GM18526 (cell line): ENCODE measurements at regions not wholly inside any gene's neighbourhood (a gene's known extent, or its start where the extent isn't known, plus 50 kb on each side); places are given as distances from the start of the nearest gene placed in this dataset.

Source experiments
- POLR2A ChIP-seq: IDR thresholded peaks from 3 replicates; pipeline ENCODE4 v1.6.1; 2011; ENCODE audit not compliant: insufficient read length; ENCODE audit errors: extremely low read depth

DNA sequence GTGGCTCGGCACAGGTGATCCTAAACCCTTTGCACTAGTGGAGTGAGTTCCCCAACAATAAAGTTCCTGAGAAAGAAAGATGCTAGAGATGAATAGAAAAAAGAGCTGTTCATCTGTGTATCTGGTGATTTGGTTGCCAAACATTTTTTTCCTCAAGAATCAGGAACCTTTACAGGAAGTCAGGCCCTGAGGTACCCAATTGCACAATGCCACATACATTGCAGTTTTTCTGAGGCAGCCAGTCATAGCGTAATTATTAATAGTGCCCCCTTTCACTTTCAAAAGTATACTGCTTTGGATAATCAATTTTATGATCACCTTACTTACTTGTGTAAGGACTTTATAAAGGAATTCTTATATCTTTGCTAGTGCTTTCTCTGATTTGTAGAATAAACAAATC is 346.3 kb upstream of the POU3F1 start:
- no peak for TF ChIP-seq POLR2A

DNA sequence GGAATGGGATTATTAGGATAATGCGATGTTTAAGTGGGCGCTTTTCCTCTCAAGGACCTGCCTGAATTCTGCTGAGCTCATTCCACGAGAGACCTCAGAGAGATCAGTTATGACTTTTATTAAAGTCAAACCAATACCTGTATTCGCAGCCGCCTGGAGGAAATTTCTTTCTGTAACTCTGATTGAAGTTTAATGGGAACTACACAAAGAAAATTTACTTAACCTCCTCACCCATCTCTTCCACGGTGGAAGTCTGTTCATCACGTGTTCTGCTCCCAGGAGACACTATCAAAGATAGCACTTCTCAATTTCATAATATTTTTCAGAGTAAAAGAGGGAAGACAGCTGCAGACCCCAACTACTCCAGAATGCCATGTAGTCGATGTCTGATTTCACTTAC is 334.7 kb upstream of the POU3F1 start:
- TF ChIP-seq POLR2A = no peak

DNA sequence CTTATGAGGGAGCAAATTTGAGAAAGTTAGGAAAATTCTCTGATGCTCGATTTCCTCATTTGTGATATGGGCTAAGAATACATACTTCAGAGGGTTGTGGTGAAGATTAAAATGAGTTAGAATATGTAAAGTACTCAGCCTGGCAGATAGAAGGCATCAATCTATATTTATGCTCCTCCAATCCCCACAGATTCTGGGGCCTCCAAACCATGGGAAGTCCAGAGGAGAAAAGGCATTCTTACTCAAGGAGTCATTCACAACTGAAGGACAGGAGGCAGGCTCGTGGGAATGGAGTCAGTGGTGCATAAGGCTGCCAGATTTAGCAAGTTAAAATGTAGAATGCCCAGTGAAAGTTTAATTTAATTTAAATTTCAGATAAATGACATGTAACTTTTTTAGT is 330.0 kb upstream of the POU3F1 start:
- no peak for TF ChIP-seq POLR2A

DNA sequence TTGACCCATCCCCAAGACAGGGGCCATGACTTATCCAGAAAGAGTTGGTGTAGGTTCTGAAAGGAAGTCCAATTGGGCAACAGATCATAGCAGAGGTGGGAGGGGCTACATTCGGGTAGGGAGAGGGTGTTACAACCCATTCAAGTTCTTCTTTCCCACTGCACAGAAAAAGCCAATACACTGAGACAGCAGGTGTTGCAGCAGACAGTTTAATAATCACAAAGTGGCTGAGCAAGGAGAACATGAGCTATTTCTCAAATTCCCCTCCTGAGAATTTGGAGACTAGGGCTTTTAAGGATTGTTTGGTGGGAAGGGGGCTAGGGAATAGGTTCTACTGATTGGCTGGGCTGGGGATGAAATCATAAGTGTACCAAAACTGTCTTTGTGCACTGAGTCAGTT is 328.4 kb upstream of the POU3F1 start:
- no peak for TF ChIP-seq POLR2A

DNA sequence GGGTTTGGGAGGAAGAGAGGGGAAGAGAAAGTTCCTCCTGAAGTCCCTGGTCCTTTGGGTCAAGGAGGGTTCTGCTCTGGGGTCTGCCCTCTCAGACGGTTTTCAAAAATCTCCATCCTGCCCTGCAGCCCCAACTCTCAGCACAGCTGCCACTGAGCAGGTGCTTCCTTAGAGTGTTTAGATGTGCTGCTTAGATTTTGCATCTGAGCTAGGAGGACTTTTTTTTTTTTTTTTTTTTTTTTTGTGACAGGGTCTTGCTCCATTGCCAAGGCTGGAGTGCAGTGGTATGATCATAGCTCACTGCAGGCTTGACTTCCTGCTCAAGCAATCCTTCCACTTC is 324.9 kb upstream of the POU3F1 start:
- no peak for TF ChIP-seq POLR2A

DNA sequence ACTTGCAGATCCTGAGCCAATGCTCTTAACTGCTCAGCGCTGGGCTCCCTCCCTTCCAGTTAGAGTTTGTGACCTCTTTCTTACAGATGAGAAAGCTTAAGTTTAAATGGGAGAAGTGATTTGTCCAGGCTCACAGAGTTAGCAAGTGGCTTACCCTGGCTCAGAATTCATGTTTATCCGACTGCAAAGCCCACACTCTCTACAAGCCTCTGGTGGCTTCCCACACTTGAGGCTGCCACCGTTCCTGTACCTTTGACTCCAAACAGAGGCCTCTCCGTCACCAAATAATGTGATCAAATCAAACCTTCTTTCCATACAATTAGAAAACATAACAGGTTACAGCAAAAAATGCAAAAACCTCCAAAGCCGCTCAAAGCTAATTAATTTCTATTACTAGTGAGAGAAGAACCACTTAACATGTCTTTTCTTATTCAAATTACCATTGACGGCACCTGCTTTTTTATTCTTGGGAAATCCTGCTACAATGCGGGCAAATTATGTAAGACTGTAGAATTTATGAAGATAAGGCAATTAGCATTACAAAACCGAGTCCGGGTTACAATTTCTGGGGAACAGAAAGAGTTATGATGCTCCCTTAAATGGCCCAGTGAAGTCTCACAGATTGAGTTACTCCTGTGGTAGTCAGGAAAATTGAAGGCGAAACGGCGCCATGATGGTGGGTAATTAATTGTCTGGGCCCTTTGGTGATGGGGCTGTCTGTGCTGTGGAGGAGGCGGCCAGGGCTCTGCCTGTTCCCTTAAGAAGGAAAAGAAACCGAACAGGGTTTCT is 324.3 kb upstream of the POU3F1 start:
- TF ChIP-seq POLR2A = no peak

DNA sequence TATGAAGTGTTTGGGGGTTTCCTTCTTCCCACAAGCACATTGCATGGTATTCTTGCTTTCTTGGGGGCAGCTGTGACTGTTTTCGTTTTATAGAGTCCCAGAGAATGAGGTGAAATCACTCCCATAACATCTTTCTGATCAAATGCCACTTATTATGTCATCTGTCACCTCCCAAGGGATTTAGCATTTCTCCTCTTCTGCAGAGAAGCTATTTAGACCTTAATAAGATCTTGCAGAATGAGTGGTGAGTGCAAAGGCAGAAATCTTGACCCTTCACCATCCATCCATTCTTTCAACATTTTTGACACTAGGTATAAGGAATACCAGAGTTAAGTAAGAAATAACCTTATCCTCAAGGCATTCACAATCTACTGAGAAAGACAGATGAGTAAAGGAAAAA is 318.6 kb upstream of the POU3F1 start:
- TF ChIP-seq POLR2A = no peak

DNA sequence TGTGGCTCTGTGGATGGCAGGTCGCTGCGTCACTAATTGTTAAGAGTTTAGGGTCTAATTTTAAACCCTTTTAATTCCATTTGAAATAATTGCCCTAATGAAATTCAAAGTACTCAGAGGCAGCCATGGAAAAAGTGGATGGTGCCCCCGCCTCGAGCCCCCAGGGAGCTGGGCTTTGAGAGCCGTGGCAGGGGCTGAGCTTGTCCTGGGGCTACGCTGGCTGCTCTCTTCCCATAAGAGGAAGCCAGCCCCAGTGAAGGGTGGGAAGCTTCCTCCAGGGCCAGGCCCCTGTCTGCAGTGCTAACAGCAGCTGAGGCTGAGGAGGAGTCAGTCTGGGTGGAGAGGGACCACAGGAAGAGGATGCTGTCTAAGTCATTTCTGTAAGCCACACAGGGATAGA is 315.0 kb upstream of the POU3F1 start:
- no peak for TF ChIP-seq POLR2A

DNA sequence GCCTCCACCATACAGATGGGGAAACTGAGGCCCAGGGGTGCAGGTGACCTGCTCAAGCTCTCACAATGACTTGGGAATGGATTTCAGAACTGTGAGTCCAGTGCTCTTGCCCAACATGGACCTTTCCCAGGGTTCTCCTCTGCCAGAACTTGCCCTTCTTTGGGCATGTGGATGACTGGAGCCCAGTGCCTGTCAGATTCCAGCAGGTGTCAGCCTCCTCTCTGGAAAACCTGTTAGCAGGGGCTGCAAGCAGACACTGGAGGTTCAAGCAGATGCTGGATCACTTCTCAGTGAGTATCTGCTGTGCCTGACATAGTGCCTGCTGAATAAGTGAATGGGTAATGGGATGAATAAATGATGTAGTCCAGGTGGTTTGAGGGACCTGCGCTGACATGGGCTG is 314.2 kb upstream of the POU3F1 start:
- no peak for TF ChIP-seq POLR2A

DNA sequence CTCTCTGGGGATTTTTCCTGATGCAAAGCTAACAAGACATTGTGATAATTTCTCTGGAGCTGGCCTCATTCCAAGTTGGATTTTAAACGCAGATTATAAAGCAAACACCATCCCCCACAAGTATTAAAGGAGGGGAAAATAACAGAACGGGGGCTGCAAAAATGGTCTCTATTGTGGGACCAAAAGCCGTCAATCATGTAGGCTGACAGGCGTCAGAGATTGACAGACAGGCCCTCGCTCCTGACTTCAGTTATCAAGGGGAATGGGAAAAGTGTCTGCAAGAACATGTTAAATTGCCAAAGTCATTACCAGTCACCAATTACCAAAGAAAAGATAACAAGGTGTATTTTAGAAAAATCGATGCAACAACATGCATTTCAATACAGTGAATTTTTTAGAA is 307.4 kb upstream of the POU3F1 start:
- no peak for TF ChIP-seq POLR2A

DNA sequence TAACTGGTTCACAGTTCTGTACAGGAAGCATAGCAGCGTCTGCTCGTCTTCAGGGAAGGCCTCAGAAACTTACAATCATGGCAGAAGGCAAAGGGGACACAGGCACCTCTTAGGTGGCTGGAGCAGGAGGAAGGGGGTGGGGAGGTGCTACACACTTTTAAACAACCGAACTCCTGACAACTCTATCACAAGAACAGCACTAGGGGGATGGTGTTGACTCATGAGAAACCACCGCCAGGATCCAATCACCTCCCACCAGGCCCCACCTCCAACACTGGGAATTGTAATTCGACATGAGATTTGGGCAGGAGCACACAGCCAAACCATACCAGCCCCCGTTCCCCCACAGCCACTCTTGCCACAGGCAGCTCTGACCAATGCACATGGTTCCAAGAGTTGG is 306.3 kb upstream of the POU3F1 start:
- TF ChIP-seq POLR2A = no peak

DNA sequence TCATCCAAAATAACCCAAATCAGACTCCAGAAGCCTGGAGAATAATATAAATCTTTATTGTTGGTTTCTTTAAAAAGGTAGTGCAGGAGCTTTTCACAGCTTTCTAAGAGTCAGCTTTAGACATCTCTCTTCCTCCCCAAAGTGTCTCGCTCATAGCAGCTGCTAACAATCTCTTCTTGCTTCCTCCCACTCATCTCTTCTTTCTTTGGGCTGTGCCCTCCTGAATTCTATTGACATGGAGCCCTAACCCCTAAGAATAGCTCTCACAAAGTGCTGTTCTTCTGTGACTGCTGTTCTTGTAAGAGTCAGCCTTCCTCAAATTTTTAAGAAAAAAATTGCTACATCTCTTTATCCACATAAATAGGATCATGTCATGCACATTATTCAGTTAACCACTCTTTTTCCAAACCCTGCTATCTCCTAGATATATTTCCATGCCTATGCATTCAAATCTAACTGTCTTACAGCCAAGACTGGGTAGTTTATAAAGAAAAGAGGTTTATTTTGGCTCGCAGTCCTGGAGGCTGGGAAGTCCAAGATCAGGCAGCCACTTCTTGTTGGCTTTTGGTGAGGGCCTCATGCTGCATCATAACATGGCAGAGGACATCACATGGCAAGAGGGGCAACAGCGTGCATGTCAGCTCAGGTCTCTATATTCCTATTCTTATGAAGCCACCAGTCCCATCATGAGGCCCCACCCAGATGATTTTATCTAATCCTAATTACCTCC is 301.0 kb upstream of the POU3F1 start:
- no peak for TF ChIP-seq POLR2A

DNA sequence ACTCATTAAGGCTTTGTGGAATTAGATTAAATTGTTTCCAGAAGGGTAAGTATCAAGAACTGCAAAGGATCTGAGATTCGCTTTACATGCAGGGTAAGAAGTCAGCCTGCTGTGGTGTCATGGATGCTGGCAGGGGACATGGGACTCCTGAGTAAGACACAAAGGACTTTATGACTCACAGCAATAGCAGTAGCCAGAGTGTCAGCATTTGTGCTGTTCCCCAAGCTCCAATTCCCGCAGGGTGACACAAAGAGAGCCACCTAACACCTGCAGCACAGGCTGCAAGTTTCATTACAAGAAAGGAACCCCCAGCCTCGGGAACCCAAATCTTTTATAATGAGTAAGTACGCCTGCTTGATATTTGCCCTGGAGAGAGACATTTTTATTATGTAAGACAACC is 298.1 kb upstream of the POU3F1 start:
- no peak for TF ChIP-seq POLR2A

DNA sequence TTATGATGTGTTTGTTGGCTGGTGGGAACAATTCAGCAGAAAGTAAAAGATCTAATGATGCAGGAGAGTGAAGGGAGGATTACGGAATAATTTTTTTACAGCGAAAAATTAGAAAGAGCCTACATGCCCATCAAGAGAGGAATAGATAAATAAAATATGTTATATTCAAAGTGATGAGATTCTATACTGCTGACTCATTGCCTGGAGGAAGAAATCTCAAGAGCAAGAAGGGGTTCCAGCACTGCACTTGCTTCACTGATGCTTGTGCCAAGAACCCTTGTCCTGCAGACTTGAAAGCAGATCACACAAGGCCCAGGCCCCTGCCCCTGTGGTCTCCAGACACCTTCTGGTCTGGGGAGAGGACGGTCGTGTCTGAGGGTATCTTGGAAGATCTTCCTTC is 295.1 kb upstream of the POU3F1 start:
- TF ChIP-seq POLR2A = no peak

DNA sequence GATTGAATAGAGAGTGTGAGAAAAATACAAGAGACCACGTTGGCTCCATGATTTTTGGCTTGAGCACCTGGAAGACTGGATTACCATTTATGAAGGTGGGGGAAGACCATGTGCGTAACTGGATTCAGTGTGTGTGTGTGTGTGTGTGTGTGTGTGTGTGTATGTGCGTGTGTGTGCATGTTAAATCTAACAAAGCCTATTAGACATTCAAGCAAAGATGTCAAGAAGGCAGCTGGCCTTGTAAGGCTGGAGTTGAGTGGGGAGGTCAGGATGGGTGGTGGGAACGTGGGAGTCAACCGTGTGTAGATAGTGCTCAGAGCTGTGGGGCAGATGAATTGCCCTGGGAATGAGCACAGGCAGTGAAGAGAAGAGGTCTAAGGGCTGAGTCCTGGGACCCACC is 293.8 kb upstream of the POU3F1 start:
- TF ChIP-seq POLR2A = no peak

DNA sequence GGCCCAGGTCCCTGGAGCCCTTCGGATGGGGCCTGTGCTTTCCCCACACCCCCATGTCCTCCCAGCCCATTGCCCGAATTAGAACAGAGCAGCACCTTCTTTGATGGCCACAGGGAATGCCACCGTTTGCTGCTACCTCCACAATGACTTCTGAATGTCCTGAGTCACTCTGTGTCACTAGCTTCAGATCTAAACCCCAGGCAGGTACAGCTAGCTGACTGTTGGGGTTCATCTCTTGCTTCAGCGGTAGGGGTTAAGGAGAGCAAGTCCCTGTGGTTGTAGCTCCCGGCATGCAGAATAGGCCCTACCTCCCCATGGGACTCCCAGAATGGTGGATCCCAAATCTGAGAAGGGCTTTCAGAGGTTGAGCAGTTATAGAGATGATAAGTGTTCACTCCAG is 291.1 kb upstream of the POU3F1 start:
- no peak for TF ChIP-seq POLR2A

DNA sequence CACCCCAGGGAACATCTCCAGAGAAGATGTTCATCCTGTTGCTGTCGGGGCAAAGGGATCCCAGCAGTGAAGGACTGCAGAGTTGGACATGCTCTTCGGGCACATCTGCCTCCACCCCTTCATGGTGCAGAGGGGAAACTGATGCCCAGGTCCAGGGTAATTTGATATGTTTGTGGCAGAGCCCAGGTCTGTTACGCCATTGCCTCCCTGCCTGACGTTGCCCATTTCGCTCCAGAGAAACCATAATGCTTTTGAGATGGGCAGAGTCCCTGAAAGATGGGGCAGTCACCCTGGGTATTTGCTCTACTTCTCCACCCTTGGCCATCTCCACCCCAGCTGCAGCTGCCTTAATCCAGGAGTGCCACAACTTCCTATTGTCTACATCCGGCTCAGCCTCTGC is 290.4 kb upstream of the POU3F1 start:
- no peak for TF ChIP-seq POLR2A
